Stimulated activated CD8-positive, alpha-beta memory T cell treated with anti-CD3 and anti-CD28 coated beads, Interleukin-4, amount 100 ng/mL, for 1 hour (primary cell): ENCODE measurements at regions not wholly inside any gene's neighbourhood (a gene's known extent, or its start where the extent isn't known, plus 50 kb on each side); places are given as distances from the start of the nearest gene placed in this dataset.

Experiments
- DNase-seq, 2 donors: peaks; one replicate each; pipeline ENCODE4 v3.0.0-alpha.2; 2020; ENCODE audit warnings: low read depth in 2 of 2, low spot score in 1 of 2

DNA sequence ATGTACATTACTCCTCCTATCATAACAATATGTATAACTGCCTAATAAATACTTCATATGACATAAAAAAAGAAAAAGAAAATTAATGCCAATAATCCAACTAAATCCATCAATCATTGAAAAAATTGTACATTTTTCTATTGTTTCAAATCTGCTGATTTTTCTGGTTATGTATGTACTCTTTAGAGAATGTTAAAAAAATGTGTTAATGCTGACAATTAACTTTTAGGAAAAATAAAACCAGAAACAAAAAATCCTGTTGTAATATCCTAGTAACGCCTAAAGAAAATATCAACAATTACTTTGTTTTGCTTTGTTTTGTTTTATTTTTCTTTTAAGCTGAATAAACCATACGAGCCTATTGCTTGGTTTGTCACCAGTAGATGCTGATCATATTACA is 213.9 kb upstream of the USP25 start:
- no peak for DNase-seq

DNA sequence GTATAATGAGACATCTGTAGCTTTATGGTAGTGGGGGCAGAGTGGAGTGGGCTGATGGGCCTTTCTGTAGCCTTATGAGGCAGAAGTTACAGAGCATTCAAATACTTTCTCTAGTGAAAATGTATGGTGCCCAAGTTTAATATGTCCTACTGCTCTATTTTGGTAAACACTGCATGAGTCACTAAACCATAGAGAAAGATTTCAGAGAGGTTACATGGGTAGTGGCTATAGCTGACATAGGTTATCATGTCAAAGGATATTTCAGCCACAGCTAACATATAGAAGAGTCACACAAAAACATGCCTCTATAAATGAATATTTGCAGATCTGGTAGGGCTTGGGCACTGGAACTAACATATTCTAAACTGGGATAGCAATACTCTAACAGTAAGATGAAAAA is 212.4 kb upstream of the USP25 start:
- DNase-seq: no peak

DNA sequence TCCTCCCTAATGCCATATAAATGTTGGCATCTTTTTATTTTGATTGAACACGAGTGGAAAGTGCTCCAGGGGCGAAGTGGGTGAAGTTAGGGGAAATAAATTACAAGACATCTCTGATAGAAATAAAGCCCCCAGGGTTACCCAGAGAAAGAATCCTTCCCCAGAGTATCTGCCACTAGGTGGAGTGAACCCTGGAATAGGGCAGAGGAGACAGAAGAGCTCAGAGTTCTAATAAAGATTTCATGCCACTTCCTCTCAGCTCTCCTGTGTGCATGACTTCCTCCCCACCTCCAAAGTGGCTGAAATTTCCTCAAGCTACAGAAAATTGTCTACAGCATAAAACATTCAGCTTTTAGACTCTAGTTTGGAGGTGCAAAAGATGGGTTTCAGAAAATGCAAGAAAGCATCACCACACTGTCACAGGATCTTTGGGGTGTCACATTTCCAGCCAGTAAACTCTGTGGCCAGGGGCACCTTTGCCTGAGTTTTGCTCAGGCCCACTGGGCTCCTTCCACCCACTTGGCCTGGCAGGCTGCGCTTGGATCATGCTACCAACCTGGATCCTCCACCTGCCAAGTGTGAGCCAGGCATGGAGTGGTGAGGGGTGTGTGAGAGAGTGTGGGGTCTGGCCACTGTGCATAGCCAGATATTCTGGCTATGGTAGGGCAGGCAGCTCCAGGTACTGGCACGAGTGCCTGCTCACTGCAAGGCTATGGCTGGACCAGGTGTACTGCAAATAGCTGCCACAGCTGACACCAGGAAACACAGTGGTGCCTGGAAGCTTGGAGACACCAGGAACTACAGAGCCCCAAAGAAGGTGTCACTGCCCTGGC is 208.8 kb upstream of the USP25 start:
- no peak for DNase-seq

GRCh38 chr21:15521644-15522001 is 208.2 kb upstream of the USP25 start:
- DNase-seq: no peak

GRCh38 chr21:15522148-15522547 is 207.6 kb upstream of the USP25 start:
- DNase-seq: no peak

DNA sequence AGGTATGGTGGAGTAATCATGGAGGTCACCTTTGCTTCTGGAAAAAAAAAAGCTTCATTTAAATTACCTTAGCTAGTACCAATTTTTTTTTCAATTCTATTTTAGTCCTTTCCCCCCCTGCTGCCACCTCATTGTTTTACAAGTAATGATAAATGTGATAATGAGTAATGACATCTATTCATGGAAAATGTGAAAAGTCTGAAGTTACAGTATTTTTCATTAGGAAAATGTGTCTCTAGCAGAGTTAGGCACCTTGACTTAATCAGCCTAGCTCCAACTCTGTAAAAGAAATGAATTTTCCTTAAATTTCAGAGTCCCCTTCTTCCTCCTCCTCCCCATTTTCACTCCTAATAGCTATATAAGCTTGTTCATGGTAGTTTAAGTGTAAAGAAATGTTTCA is 204.9 kb upstream of the USP25 start:
- no peak for DNase-seq

- no peak for DNase-seq
These were observed 203.0 kb upstream of the USP25 start for GRCh38 chr21:15526798-15527197.

DNA sequence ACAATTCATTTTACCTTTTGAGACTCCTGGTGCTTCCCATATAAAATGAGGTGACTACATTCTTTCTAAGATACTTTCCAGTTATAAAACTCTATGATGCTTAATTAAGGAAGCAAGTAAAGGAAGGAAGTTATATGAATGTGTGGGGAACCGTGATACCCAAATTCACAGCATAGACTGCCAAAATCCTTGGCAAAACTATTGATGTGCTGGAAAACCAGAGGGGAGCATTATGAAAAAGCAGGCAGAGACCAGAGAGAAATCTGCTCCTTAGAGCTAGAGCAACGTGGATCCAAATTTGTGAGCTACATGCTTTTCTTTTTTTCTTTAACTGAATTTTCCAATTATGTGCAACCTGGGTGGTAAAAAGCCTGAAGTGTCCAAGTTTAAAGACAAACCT is 201.4 kb upstream of the USP25 start:
- no peak for DNase-seq

DNA sequence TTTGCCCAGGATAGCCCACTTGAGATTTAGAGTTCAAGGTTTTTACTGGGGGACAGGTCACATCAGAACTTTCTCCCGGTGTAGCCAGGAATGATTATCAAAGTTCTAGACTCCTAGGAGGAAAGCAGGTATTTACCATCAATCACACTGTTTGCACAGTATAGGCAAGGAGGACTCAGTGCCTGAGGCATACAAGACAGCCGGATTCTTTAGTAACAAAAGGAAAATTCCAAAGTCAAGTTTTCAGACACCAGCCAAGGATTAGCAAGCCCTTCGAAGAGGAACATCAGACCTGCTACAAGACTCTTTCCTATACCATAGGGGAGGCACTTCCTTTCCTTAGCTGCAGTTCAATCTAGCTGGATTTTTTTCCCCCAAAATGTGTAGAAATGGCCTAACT is 197.8 kb upstream of the USP25 start:
- no peak for DNase-seq

DNA sequence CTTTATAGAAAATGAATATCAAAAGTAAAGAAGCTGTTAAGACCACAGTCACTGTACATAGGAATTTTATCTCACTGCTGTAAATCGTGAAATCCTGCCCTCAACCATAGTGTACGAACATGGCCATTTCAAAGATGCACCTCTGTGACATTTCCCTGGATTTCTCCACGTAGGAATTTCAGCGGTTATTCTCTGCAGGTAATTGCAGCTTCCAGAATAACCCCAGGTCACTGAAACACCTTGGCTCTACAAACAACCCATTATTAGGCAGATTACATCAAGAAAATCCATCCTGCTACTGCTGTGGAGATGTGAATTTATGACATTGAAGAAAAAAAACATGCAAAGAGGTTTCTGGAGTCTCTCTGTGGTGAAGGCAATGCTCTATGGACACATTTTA is 196.2 kb upstream of the USP25 start:
- DNase-seq: no peak

DNA sequence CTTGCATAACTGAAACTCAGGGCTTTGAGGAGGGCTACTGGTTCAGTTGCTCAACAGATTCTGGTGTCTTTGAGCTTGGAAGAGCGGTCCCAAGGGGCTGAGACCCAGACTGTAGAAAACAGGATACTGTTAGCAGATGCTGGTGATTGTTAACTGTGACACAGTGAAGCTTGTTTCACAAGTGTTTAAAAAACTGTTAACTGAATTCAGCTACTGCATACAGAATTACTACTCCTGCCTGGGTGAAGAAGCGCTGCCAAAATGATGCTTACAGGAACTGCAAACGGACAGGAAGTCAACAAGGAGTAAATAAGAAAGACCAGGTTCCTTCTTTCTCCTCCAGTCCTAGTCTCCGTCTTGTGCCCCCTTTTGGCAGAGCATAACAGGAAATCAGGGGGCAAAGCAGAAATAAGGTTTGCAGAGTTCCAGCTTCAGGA is 195.3 kb upstream of the USP25 start:
- no peak for DNase-seq

DNA sequence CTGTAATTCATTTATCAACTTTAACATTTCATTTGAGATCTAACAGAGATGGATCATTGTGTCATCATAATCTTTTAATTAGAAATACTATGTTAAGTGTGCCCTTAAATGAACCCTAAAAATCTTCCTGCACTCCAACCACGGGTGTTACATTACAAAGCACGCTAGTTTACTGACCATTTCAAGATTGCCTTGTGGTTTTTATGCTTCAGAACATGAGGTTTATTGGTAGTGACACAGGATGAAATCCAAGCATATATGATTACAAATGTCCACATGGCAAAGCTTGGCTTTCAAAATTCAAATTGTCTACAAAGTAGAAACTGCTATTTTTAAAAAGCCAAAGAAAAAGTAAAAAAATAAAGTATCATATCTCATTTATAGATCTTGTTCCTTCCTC is 190.4 kb upstream of the USP25 start:
- no peak for DNase-seq

DNA sequence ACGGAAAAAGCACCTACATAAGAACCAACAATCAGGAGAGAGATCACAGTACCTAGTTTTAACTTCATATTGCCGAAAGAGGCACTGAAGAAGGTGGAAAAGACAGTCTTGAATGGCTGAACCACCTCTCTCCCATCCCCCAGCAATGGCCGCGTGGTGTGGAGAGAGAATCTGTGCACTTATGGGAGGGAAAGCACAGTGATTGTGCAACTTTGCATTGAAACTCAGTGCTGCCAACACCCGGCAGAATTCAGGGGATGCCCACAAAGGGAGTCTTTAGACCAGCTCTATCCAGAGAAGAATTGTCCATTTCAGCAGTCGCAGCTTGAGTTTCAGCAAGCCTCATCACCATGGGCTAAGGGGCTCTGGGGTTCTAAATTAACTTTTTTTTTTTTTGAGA is 186.3 kb upstream of the USP25 start:
- no peak for DNase-seq

DNA sequence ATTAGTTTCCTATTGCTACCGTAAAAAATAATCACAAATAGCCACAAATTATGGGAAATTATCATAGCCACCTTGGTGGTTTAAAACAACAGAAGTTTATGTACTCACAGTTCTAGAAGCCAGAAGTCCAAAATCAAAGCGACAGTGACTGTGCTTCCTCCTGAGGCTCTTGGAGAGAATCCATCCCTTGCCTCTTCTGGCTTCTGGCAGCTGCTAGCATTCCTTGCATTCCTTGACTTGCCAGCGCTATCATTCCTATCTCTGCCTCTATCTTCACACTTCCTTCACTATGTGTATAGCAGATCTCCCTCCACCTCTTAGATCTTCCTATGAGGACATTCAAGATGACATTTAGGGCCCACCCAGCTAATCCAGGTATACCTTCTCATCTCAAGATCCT is 180.1 kb upstream of the USP25 start:
- DNase-seq: no peak

DNA sequence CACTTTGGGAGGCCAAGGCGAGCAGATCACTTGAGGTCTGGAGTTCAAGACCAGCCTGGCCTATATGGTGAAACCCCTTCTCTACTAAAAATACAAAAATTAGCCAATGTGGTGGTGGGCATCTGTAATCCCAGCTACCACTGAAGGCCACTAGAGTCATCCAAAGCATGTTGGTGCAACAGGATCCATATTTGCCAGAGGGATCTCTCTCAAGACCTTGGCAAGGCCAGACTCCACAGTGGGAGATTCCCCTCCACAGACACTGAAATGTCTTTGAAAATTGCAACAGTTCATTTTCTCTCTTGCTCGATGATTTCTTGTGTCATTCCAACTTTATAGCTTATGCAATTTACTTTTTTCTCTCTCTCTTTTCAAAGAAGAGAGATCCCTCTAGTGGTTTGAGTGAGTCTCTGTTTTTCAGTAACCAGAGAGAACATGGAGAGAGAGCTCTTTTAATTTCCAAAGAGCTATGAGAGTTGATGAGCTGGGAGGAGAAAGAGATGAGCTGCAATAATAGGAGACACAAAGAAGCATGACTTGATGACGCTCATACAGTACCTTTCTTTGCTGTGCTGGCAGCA is 176.8 kb upstream of the USP25 start:
- no peak for DNase-seq

- DNase-seq: no peak
These were observed 171.9 kb upstream of the USP25 start for GRCh38 chr21:15557925-15558324.

GRCh38 chr21:15558884-15559283 is 170.9 kb upstream of the USP25 start:
- DNase-seq: no peak

- no peak for DNase-seq
These were observed 170.1 kb upstream of the USP25 start for GRCh38 chr21:15559660-15560059.

GRCh38 chr21:15560383-15561056 is 169.3 kb upstream of the USP25 start:
- DNase-seq: no peak

DNA sequence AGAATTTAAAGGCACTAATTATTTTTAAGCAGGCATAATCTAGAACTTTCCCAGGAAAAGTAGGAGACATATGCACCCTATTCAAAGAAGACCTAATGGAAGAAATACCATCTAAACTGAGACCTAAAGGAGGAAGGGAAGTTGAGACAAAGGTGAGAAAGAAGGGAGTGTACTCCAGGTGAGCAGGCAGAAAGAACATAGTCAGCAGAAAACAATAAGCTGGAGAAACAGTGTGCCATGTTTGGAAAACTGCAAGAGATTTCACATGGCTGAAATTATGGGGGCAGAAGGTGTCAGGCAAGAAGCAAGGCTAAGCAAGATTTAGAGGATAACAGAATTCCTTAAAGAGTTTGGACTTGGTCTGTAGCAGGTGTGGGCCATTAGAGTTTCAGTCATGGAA is 167.0 kb upstream of the USP25 start:
- DNase-seq: no peak

GRCh38 chr21:15564907-15565306 is 164.9 kb upstream of the USP25 start:
- no peak for DNase-seq

DNA sequence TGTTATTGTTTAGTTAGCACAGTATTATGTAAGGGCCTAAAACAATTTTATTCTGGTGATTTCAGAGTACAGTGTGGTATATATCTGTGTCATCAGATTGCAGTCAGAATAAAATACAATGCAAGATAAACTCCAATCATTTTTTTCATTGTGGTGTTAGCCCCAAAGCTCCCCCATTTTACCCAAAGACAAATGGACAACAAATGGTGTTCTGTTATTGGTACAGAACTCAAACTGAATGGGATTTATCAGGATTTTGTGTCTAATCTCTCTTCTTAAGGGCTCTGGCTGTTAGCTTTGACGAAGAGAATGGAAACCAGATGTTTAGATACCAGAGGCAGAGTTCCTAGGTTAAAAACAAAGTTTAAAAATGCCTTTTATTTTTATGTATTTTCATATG is 163.1 kb upstream of the USP25 start:
- no peak for DNase-seq

GRCh38 chr21:15567191-15567590 is 162.6 kb upstream of the USP25 start:
- DNase-seq: no peak
